ENCODE measurements at regions not wholly inside any gene's neighbourhood (a gene's known extent, or its start where the extent isn't known, plus 50 kb on each side); places are given as distances from the start of the nearest gene placed in this dataset.
A peak's percentile ranks its signal among the peaks of the same experiment; 100 is the strongest.
"Not testable (repeated sequence)": the region's sequence is repeated elsewhere in the genome, so short reads cannot be mapped to it uniquely, and the experiment has no call there.

DNA sequence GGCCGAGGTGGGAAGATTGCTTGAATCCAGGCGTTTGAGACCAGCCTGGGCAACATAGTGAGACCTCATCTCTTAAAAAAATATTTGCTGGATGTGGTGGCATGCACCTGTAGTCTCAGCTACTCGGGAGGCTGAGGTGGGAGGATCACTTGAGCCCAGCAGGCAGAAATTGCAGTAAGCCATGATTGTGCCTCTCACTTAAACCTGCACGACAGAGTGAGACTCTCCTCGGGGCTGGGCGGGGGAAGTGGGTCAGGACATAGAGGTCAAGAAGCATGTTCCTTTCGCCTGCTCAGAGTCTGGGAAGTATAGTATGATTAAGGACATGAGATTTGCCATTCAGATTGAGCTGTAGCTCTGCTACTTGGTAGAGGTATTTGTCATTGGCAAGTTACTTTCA lies 52.3 kb downstream of the SEPTIN7 start:
- not testable (repeated sequence) for ATAC-seq

DNA sequence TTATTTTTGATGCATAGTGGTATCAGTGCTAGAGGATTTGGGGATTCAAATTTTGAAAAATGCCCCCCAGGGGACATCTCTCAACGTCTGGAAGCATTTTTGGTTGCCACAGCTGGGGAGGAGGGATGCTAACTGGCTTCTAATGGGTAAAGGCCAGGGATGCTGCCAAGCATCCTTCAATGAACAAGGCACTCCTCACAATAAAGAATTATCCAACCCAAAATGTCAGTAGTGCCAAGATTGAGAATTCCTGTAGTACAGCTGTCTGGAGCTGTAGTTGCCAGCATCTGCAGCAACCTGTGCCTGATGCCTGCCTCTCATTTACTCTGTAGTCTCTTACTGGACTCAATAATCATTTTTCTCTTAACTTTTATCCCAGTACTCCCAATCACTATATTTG lies 53.5 kb downstream of the SEPTIN7 start:
- ATAC-seq: no peak

DNA sequence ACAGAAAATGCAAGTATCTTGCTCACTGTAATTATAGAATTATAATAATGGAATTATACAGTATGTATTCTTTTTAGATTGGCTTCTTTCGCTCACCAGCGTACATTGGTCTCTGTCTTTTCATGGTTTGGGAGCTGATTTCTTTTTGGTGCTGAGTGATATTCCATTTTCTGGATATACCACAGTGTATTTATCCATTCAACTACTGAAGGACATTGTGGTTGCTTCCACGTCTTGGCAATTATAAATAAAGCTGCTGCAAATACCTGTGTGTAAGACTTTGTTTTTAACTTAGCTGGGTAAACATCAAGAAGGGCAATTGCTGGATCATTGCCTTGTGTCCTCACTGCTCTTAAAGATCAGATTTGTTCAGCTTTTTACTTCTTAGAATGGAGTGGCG lies 55.3 kb downstream of the SEPTIN7 start:
- ATAC-seq: no peak

DNA sequence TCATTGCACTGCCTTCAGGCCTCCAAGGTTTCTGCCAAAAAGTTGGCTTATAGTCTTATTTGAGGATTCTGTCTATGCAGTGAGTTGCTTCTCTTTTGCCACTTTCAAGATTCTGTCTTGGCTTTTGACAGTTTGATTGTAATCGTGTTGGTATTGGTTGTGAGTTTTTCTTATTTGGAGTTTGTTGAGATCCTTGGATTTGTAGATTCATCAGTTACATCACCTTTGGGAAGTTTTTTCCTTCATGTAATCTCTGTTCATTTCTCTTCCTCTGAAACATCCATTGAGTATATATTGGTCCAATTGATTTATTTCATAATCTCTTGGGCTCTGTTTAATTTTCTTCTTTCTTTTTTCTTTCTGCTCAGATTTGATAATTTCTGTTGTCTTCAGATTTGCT lies 59.8 kb downstream of the SEPTIN7 start:
- no peak for ATAC-seq

DNA sequence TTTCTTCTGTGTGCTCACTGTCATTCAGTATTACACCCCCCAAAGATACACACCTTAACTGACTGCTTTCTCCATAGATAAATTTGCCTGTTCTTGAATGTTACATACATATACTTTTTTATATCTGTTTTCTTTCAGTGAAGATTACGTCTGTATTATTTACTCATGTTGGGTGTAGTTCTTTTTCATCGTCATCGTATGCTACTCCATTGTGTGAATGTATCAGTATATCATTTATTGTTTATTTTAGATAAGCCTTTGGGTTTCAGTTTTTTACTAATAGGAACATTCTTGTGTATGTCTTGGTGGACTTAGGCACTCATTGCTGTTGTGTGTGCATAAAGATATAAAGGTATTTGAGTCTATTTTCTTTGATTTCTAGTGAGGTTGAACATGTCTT lies 64.4 kb downstream of the SEPTIN7 start:
- no peak for ATAC-seq

DNA sequence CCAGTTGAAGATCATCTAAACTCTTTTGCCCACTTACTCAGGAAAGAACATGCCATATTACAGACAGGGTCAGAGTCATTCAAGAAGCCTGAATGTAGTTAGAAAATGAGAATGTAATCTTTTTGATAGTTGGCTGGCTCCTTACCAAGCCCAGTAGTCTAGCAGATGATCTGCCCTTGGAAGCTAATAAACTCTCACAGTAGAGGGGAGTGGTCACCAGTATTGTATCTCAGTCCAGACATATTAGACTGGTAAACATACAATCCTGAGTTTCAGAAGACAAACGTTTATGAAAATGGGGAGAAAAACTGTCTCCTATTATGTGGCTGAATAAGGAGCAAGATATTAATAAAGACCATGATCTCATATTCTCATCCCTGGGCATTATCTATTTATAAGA lies 65.3 kb downstream of the SEPTIN7 start:
- ATAC-seq: no peak

DNA sequence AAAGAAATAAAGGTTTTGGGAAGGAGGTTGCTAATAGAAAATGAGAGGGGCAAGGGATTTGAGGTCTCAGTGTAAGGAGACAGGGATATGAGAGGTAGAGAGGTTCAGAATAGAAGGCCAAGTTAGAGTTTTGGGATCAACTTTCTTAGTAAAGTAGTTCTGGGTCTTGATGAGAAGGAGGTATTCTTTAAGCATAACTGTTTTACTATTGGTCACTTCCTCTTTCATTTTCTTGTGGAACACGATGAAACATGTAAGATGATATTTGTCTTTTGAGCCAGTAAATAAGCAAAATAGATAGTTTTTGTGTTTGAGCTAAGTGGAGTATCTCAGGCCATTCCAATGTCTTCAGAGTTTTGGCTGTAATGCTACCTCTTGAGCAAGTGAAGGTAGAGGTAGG lies 68.3 kb downstream of the SEPTIN7 start:
- not testable (repeated sequence) for ATAC-seq

DNA sequence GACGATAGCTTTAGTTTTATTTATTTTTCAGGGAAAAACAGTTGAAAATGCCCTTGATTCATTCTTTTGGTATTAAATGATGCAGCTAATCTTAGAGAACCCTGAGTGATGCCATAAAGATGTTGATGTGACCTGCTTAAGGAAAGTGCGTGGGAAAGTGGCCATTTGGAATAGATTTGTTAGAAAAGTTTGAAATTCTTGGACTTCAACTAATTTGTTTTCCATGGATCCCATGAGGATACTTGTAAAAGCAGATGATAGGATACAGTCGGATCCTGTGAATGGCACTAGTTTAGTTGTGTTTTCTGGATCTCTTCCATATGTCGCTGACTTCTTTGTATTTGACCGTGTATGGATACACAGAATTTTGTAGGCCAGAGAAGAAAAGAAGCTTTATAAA lies 69.0 kb downstream of the SEPTIN7 start:
- no peak for ATAC-seq

DNA sequence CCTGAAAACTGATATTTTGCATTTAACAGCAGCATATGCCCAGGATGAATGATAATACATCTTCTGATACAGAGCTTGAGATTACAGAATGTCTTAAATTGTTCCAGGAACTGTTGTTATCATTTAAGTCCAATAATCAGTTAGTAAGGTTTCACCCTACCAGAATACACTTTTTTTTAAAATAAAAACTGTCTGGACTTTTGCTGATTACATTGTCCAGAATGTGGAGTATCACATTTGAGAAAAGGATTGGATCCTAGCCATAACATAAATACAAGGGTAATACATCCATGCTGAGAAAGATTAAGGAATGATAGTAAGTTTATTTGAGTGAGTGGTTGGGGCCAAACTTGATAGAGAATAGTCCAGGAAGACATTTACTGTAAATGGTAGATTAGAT lies 71.0 kb downstream of the SEPTIN7 start:
- no peak for ATAC-seq

DNA sequence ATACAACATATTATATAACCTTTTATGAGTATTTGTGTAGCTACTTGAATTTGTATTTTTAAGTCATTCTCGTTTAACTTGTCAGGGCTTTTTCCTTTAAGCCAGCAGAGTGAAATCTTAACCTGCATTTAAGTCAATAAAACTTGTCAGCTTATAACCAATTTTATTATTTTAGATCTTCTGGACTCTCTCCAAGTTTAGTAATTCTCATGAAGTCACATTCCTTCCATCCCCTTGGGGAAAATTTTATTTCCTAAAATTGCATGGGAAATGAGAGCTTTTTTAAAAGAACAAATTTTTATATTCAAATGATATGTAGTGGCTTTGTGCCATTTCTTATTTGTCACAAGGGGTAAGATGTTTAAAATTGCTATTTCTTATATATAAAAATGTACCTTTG lies 74.0 kb downstream of the SEPTIN7 start:
- ATAC-seq: no peak

DNA sequence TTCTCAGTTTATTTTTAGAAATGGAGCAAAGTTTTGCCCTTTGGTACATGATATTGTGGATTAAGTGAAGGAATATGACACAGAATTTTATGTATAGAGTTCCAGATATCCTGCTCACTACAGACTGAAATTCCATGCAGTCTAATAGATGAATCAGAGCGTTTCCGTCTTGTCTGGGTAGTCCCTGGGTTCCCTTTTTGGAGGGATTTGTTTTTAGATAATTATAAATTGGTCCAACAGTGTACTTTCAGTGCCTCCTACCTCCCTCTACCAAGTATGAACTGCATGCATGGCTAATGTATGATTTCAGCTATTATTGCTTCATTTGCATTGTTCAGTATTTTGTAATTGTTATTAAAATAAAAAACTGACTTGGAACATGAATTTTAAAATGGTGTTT lies 74.4 kb downstream of the SEPTIN7 start:
- ATAC-seq: no peak

DNA sequence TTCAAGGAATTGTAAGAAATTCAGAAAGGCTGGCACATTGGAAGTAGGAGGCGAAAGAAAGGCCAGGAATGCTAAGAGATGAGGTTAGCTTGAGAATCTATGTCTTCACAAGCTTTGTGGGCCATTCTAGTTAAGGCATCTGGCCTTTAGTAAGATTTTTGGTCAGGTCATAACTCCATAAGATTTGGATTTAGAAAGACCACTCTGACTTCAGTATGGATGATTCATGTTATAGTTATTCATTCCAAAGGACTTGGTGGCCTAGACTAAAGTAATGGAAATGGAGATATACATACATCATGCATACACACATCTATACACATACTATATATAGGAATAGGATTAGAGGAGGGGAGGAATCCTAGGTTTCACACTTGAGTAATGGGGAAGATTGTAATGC lies 77.5 kb downstream of the SEPTIN7 start:
- ATAC-seq: no peak

DNA sequence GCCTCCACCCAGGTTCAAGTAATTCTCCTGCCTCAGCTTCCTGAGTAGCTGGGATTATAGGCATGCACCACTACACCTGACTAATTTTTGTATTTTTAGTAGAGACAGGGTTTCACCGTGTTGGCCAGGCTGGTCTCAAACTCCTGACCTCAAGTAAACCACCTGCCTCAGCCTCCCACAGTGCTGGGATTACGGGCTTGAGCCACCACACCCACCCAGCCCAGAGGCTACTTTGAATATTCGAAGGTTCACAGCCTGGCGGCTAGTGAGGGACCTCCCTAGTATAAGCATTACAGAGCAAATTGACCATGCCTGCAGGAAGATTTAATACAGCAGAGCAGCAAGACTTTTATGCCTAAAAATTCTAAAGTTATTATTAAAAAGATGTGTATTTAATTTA lies 86.6 kb downstream of the SEPTIN7 start:
- ATAC-seq: not testable (repeated sequence)

DNA sequence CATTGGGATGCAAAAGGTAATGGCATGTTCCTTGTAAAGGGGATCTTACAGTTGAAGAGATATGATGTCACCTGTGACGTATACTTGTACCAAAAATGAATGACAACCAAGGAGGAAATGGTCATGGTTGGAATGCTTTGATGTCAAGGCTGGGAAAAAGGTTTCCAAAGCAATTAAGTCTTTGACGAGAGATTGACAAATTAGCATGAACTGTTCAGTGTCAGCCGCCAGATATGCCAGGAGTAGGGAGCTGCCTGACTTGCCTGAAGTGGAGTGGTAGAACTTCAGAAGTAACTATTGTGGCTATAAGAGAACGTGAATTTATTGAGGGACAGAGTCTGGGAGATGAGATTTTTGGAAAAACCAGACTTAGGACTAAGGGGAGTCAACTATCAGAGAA lies 88.1 kb downstream of the SEPTIN7 start:
- no peak for ATAC-seq

DNA sequence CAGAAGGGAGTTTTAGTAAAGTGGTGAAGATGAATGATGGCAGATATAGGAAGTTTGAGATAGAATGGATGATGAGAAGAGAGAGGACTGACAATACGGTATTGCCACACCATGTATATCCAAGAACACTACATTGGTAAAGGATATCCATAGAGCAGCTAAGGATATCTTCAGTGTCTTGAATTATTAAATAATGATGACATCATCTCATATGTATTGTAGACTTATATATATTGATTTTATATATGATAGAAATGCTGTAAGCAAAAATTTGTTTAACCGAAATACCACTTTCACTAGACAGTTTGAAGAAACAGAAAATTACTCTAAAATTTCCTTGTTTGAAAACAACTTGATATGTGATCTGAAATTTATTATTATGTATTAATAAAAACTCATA lies 89.0 kb downstream of the SEPTIN7 start:
- ATAC-seq: no peak

DNA sequence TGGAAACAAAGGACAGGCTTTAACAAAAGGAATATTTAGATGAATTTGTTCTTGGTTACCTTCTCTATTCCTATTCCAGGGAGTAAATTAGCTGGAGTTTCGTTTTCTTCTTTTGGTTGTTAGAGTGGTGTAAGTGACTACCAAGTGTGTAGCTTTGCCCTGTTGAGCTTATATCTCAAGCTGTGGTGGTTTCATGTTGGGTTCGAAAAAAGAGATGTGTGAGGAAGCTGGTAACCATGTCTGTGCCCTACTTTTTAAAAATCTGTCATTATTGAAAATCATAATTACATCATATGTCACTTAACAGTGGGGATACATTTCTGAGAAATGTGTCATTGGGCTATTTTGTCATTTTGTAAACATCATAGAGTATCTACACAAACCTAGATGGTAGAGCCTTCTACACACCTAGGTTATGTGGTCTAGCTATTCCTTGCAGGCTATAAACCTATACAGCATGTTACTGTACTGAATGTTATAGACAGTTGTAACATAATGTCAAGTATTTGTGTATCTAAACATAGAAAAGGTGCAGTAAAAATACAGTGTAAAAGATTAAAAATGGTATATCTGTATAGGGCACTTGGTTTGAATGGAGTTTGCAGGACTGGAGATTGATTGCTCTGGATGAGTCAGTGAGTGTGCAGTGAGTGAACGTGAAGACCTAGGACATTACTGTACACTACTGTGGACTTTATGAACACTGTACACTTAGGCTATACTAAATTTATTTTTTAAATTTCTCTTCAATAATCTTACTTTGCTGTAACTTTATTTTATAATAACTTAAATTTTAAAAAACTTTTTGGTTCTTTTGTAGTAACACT lies 90.4 kb downstream of the SEPTIN7 start:
- no peak for ATAC-seq

DNA sequence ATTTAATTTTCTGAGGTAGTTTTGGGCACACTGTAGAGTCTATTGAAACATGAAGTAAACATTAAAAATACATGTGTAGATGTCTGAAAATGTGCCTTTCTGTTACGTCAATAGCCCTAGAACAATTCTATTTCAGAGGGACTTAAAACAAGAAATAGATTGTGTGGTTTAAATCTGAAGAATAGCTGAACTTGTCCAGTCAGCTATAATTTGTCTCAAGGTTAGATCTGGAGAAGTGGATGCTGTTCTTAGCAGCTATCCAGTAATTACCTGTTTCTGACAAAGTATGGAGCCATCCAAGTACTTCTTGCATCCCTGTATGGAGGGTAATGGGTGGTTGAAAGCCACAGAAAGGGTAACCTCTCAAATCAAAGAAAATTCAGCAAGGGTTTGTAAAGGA lies 92.8 kb downstream of the SEPTIN7 start:
- no peak for ATAC-seq

DNA sequence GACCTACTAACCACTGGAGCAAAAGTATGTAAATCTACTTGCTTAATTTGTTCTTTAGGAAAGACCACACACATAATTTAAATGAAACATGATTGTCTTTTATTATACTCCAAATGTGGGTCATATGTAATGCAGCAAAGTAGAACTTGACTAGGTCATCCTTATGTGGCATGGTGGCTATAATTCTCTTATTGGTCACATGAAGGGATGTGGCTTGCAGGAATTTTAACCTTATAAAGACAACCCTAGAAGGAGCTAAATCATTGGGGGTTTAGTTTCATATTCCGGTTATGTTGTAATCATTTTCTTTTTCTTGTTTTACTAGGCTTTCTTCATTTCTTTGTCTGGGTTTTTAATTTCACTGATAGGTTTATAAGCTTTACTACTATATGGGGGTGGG lies 93.9 kb downstream of the SEPTIN7 start:
- no peak for ATAC-seq

DNA sequence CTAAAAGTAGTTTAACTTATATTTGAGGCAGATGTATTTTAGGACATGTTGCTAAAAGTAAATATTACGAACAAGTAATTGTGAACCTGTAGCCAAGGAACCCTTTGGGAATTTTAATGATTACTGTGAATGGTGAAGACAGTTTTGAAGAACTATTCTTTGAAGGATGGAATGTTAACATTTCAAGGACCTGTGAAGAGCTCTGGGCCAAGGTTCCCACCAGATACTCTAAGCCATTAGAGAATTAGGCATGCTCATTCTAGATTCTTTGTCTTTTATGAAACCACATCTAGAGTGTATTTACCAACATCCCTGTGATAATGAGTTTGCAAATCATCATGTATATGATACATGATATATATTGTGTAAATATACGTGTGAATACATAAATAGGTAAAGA lies 99.8 kb downstream of the SEPTIN7 start:
- ATAC-seq: no peak

DNA sequence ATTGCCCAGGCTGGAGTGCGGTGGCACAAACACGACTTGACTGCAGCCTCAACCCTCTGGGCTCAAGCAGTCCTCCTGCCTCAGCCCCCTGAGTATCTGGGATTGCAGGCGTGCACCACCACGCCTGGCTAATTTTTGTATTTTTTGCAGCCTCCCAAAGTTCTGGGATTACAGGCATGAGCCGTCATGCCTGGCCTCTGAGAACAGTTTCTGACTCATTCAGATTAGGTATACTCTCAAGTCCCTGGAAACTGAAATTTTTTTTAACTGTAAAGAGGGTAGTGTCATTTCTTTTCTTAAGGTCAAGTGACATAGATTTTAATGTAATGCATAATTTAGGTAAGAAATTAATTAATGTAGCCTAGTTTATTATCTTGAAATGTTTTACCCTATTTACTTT lies 104.7 kb downstream of the SEPTIN7 start:
- ATAC-seq: peak; percentile 64

DNA sequence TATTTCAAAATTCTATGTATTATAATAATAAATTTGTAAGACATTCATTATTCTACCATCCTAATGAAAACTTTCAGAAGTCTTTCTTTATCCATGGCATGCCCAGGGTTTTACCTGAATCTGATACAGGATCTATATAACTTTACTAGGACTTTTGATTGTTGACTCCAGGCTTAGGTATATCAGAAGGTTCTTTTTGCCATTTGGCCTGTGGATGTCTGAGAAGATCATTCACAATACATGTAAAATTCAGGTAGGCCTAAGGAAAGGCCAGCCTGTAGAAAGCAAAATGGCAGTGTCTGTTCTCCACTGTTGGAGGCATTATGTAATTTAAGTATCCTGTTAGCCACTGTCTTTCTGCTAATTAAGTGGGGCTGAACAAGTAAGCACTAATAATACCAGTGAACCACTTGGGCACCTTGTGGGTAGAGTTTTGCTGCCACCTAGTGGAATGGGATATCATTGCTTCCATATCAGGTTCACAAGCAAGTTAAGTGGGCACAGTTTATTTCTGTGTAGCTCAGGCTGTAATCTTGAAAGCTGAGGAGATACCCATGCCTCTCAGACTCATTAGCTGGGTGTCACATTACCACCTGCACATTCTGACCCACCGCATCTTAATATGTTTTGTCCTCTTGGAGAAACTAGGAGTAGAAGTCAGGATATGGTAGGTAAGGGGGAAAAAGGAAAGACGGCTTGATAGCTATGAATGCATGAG lies 105.5 kb downstream of the SEPTIN7 start:
- ATAC-seq: peak; percentile 89

DNA sequence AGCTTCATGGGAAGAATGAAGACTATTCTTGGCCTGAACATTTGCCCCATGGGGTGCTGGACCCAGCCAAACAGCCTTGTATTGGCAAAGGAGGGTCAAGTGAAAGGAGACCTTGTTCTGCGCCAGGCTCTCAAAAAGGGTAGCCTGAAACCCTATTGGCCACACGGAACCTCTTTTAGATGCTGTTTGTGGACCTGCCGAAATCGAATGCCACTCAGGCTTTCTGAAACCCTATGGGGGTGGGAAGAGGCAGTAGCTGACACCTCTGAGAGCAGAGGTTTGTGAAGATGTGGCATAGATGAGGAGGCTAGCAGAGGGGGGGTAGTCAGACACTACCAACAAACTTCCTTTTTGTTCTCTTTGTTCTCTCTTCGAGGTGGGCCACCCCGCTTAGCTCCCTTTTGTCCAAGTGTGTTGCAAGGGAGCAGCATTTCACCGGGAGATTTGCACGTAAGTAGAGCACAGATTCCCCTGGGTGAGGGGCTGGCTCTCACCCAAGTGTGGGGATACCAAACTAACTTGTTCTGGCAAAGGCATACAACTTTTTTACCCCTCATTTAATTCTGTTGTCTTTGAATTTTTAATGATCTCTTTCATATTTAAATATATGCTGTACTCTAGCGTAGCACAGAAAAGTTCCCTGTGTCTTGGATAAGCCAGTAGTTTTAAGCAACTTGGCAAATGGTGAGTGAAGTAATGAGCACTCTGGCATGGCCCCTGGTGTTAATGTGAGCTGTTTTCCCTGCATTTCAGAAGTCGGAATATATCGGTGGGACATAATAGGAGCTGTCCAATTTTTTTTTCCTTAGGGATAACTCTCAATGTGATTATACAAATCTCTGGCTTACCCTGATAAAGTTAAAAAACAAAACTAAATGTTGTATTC lies 107.7 kb downstream of the SEPTIN7 start:
- no peak for ATAC-seq

DNA sequence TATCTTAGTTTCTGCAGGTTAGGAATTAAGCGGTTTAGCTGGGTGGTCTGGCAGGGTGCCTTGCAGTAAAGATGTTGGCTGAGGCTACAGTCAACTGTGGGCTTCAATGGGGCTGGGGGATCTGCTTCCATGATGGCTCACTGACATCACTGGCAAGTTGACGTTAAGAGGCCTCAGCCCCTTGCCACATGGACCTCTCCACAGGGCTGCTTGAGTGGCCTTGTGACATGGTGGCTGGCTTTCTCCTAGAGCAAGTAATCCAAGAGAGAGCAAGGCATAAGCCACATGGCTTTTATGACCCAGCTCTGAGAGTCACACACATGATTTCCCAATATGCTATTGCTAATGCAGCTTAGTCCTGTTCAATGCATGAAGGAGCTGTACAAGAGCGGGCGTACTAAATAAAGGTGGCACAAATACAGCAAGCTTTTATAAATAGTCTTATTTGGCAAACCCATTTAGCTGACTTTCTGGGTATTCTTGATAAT lies 109.1 kb downstream of the SEPTIN7 start:
- peak; percentile 31 for ATAC-seq
